ENCODE measurements at regions not wholly inside any gene's neighbourhood (a gene's known extent, or its start where the extent isn't known, plus 50 kb on each side); places are given as distances from the start of the nearest gene placed in this dataset.

GRCh38 chr9:118538959-118539358 is 830.3 kb downstream of the BRINP1 start:
- intact Hi-C loops (cut with DNase I) = no loop called here
- no peak for DNase-seq
- no peak for ATAC-seq
- H3K27me3 ChIP-seq = peaks cover 0 to 3% (median 0%) of the 10 kb centered on the region in 9 donors
- TF ChIP-seq CTCF (IDR thresholded peaks at IDR 0.05) (no peak), POLR2A (IDR thresholded peaks at IDR 0.05) (no peak)
- H3K4me3 ChIP-seq = no peak overlapping the region
- no peaks in the 10 kb centered on the region for H3K36me3 ChIP-seq
- H3K9me3 ChIP-seq = no peaks in the 10 kb centered on the region
- no peak overlapping the region for H3K27ac ChIP-seq
- H3K4me1 ChIP-seq = no peaks in the 10 kb centered on the region
- 59 to 75% (median 71%) methylated on average over 2 of the region's 2 CpGs for WGBS, 4 donors

DNA sequence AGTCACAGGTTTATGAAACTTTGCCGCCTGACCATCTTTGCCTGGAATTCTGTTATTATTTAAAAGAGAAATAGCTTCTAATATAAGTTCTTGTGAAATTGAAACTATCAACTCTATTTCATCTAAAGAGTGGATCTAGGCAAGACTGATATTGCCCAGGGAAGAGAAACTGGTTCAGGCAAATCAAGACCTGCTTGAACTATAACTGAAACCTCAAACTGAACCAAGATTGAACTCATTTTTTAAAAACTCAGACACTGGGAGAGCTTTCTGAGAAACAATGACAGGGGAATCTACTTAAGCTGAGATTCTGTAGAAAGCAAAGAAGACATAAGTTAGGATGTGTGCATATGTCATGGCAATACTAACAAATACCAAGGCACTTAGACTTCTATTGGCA is 815.8 kb downstream of the BRINP1 start:
- intact Hi-C loops (cut with DNase I) = no loop called here
- ATAC-seq = no peak
- H3K4me1 ChIP-seq = no peaks in the 10 kb centered on the region
- no peaks in the 10 kb centered on the region for H3K9me3 ChIP-seq
- no peaks in the 10 kb centered on the region for H3K36me3 ChIP-seq
- H3K27me3 ChIP-seq = no peaks in the 10 kb centered on the region
- H3K4me3 ChIP-seq = no peak overlapping the region
- no peak for DNase-seq
- no peak overlapping the region for H3K27ac ChIP-seq
- TF ChIP-seq CTCF (IDR thresholded peaks at IDR 0.05) = no peak
- TF ChIP-seq POLR2A (IDR thresholded peaks at IDR 0.05) = no peak
- 88 to 98% (median 97%) methylated on average over 1 of the region's 1 CpG for WGBS, 4 donors

DNA sequence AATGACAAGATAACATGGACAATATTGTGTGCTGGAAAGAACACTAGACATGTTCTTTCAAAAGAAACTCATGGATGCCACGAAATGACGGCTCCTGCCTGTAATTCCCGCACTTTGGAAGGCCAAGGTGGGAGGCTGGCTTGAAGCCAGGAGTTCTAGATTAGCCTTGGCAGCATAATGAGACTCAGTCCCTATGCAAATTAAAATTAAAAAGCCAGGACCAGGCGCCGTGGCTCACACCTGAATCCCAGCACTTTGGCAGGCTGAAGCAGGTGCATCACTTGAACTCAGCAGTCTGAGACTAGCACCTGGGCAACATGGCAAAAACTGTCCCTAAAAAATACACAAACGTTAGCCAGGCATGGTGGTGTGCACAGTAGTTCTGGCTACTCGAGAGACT is 814.2 kb downstream of the BRINP1 start:
- H3K9me3 ChIP-seq = no peaks in the 10 kb centered on the region
- ATAC-seq (no peak), DNase-seq (no peak)
- H3K4me3 ChIP-seq = no peak overlapping the region
- H3K27ac ChIP-seq = no peak overlapping the region
- intact Hi-C loops (cut with DNase I) = no loop called here
- TF ChIP-seq POLR2A (IDR thresholded peaks at IDR 0.05) = no peak
- TF ChIP-seq CTCF (IDR thresholded peaks at IDR 0.05) = no peak
- 71 to 76% (median 72%) methylated on average over 7 of the region's 7 CpGs for WGBS, 4 donors
- H3K27me3 ChIP-seq = no peaks in the 10 kb centered on the region
- no peaks in the 10 kb centered on the region for H3K36me3 ChIP-seq
- H3K4me1 ChIP-seq = no peaks in the 10 kb centered on the region

DNA sequence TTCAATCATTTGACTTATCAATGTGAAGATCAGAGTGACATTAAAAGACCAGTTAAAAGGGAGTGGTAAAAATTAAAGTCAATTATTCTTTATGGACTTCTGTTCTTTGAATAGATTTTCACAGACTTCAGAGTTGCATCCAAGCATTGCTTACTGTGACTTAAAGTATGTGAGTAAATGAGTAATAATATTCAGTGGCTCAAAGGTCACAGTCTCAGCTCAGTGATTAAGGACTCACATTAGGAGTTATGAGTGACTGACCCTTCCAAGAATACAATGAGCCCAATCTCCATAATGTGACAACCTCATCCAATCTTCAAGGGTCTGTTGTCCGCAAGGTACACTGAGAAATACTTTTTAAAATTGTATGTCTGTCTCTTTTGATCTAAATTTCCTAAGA is 811.2 kb downstream of the BRINP1 start:
- WGBS, 4 donors = 84 to 94% (median 90%) methylated on average over 1 of the region's 1 CpG
- TF ChIP-seq CTCF (IDR thresholded peaks at IDR 0.05) (no peak), POLR2A (IDR thresholded peaks at IDR 0.05) (no peak)
- H3K4me1 ChIP-seq = no peaks in the 10 kb centered on the region
- intact Hi-C loops (cut with DNase I) = no loop called here
- H3K4me3 ChIP-seq = no peak overlapping the region
- no peaks in the 10 kb centered on the region for H3K36me3 ChIP-seq
- ATAC-seq (no peak), DNase-seq (no peak)
- no peaks in the 10 kb centered on the region for H3K27me3 ChIP-seq
- H3K27ac ChIP-seq = no peak overlapping the region
- H3K9me3 ChIP-seq = no peaks in the 10 kb centered on the region
